Parathyroid adenoma (tissue), 2 donors: ENCODE measurements at regions not wholly inside any gene's neighbourhood (a gene's known extent, or its start where the extent isn't known, plus 50 kb on each side); places are given as distances from the start of the nearest gene placed in this dataset.
"Not testable (repeated sequence)": the region's sequence is repeated elsewhere in the genome, so short reads cannot be mapped to it uniquely, and the experiment has no call there.

ENCODE experiments used
- H2AFZ ChIP-seq: fragments of 300-600 bp; sonication (generic); one replicate; pipeline ENCODE4 v1.7.0; 2017; ENCODE audit warnings: antibody characterized with exemption, mild to moderate bottlenecking
- H3K27ac ChIP-seq: fragments of 300-600 bp; sonication (generic); one replicate; pipeline ENCODE4 v1.7.0; 2017
- H3K27me3 ChIP-seq: fragments of 300-600 bp; sonication (generic); one replicate; pipeline ENCODE4 v1.7.0; 2017; ENCODE audit warnings: low read length; ENCODE audit not compliant: control insufficient read depth, insufficient read depth
- H3K36me3 ChIP-seq: fragments of 300-600 bp; sonication (generic); one replicate; pipeline ENCODE4 v1.7.0; 2017; ENCODE audit warnings: low read length; ENCODE audit not compliant: control insufficient read depth, insufficient read depth
- H3K4me1 ChIP-seq: fragments of 300-600 bp; sonication (generic); one replicate; pipeline ENCODE4 v1.7.0; 2017; ENCODE audit warnings: control low read depth
- H3K4me2 ChIP-seq: fragments of 300-600 bp; sonication (generic); one replicate; pipeline ENCODE4 v1.7.0; 2017; ENCODE audit warnings: low read length
- H3K4me3 ChIP-seq: fragments of 300-600 bp; sonication (generic); one replicate; pipeline ENCODE4 v1.7.0; 2017; ENCODE audit warnings: low read depth, low read length
- H3K79me2 ChIP-seq: fragments of 300-600 bp; sonication (generic); one replicate; pipeline ENCODE4 v1.7.0; 2017; ENCODE audit warnings: control low read depth
- H3K9ac ChIP-seq: fragments of 300-600 bp; sonication (generic); one replicate; pipeline ENCODE4 v1.7.0; 2017; ENCODE audit warnings: mild to moderate bottlenecking
- H3K9me3 ChIP-seq: fragments of 300-600 bp; sonication (generic); one replicate; pipeline ENCODE4 v1.7.0; 2017; ENCODE audit warnings: low read length; ENCODE audit not compliant: control insufficient read depth
- TF ChIP-seq, protein P1 (sequence below): fragments of 300-600 bp; sonication (generic); IDR thresholded peaks from one replicate; pipeline ENCODE4 v1.7.0; 2017; ENCODE audit warnings: antibody characterized with exemption, mild to moderate bottlenecking
- donor health status: primary hyperparathyroidism.

DNA sequence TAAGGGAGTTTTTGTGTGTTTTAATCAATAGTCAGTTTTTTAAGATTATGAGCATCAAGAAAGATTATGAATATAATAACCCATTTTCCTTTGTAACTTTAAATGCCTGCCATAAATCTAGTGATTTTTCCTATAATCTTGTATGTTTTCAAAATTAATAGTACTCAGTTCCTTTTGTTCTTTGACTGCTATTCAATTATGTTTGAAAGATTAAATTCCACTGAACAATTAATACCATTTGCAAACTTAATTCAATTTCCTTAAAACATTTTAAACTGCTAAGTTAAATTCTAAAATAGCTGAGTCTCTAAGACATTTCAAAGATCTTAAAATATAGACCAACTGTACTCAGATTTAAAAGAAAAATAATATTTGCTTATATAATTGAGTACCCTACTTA is 1173.9 kb upstream of the TMEFF2 start:
- Histone ChIP-seq H3K4me1 (no peaks in the 10 kb centered on the region), H3K79me2 (no peaks in the 10 kb centered on the region), H3K9ac (no peak overlapping the region), H3K36me3 (no peaks in the 10 kb centered on the region), H3K4me2 (no peak overlapping the region), H3K27me3 (no peaks in the 10 kb centered on the region), H3K4me3 (no peak overlapping the region), H3K9me3 (no peaks in the 10 kb centered on the region), H3K27ac (no peak overlapping the region), H2AFZ (no peak overlapping the region)
- TF ChIP-seq, protein P1, sequence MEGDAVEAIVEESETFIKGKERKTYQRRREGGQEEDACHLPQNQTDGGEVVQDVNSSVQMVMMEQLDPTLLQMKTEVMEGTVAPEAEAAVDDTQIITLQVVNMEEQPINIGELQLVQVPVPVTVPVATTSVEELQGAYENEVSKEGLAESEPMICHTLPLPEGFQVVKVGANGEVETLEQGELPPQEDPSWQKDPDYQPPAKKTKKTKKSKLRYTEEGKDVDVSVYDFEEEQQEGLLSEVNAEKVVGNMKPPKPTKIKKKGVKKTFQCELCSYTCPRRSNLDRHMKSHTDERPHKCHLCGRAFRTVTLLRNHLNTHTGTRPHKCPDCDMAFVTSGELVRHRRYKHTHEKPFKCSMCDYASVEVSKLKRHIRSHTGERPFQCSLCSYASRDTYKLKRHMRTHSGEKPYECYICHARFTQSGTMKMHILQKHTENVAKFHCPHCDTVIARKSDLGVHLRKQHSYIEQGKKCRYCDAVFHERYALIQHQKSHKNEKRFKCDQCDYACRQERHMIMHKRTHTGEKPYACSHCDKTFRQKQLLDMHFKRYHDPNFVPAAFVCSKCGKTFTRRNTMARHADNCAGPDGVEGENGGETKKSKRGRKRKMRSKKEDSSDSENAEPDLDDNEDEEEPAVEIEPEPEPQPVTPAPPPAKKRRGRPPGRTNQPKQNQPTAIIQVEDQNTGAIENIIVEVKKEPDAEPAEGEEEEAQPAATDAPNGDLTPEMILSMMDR: no peak

- H3K36me3 ChIP-seq: no peaks in the 10 kb centered on the region
- no peak overlapping the region for H3K4me2 ChIP-seq
- H3K27me3 ChIP-seq: no peaks in the 10 kb centered on the region
- no peaks in the 10 kb centered on the region for H3K4me1 ChIP-seq
- TF ChIP-seq, protein P1: no peak
- no peaks in the 10 kb centered on the region for H3K79me2 ChIP-seq
- no peak overlapping the region for H2AFZ ChIP-seq
- H3K9ac ChIP-seq: no peak overlapping the region
- H3K4me3 ChIP-seq: no peak overlapping the region
- H3K27ac ChIP-seq: no peak overlapping the region
- H3K9me3 ChIP-seq: no peaks in the 10 kb centered on the region
Observed at GRCh38 chr2:193357508-193357907, 1162.8 kb upstream of the TMEFF2 start.

DNA sequence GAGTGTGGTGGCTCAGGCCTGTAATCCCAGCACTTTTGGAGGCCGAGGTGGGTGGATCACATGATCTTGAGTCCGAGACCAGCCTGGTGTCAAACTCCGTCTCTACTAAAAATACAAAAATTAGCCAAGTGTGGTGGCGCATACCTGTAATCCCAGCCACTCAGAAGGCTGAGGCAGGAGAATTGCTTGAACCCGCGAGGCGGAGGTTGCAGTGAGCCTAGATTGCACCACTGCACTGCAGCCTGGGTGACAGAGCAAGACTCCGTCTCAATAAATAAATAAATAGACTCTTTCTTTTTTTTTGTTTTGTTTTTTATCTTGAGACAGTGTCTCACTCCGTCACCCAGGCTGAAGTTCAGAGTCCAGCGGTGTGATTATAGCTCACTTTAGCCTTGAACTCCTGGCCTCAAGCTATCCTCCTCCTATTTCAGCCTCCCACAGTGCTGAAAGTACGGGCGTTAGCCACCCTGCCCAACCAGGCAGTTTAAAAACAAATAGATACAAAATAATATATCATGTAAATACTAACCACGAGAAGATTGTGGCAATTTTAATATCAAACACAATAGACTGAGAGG is 1158.0 kb upstream of the TMEFF2 start:
- H3K36me3 ChIP-seq, H3K79me2 ChIP-seq, H3K4me1 ChIP-seq, H3K4me3 ChIP-seq, H3K27me3 ChIP-seq, H3K9ac ChIP-seq, H3K27ac ChIP-seq, H3K9me3 ChIP-seq, H3K4me2 ChIP-seq, H2AFZ ChIP-seq: not testable (repeated sequence)

DNA sequence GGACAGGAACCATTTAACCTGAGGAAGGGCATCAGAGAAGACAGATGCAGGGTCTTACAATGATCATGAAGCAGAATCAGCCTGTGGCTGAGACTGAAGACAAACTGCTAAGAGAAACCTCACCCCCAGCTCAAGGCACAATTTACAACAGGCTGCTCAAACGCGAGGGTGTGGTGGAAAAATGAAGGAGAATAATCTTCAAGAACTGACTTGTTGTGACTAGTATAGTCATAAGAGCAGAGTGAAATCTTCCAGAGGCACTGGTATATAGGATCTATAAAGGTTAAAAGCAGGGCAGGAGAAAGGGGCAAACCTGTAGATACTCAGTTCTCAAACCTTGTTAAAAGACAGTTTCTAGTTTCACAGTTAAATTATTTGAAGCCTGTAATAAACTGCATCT is 1155.8 kb upstream of the TMEFF2 start:
- no peaks in the 10 kb centered on the region for H3K9me3 ChIP-seq
- no peaks in the 10 kb centered on the region for H3K4me1 ChIP-seq
- no peak overlapping the region for H3K4me3 ChIP-seq
- no peak overlapping the region for H2AFZ ChIP-seq
- H3K27me3 ChIP-seq: no peaks in the 10 kb centered on the region
- H3K4me2 ChIP-seq: no peak overlapping the region
- TF ChIP-seq, protein P1: no peak
- no peaks in the 10 kb centered on the region for H3K79me2 ChIP-seq
- no peak overlapping the region for H3K9ac ChIP-seq
- H3K36me3 ChIP-seq: no peaks in the 10 kb centered on the region
- H3K27ac ChIP-seq: no peak overlapping the region

DNA sequence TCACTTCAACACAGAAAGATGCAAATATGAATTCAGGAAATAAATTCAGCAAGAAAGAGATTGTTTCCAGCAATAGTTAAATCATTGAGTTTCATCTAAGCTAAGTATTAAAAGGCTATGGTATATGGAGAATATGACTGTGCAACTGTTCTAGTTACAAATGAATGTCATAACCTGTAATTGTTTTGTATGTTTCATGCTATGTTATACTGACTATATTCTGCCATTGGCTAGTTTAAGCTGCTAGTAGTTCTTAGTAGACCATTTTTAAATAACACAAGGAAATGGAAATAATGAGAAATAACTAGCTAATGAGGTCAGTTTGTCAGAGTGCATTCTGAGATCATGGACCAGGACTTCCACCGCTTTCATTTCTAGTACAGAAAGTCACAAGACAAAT is 1154.9 kb upstream of the TMEFF2 start:
- no peak overlapping the region for H3K9ac ChIP-seq
- H3K4me2 ChIP-seq: no peak overlapping the region
- H3K27ac ChIP-seq: no peak overlapping the region

More for the DNA sequence above, 1154.9 kb upstream of the TMEFF2 start:
- Histone ChIP-seq H3K4me1 (no peaks in the 10 kb centered on the region), H2AFZ (no peak overlapping the region), H3K79me2 (no peaks in the 10 kb centered on the region), H3K27me3 (no peaks in the 10 kb centered on the region), H3K9me3 (no peaks in the 10 kb centered on the region), H3K36me3 (no peaks in the 10 kb centered on the region), H3K4me3 (no peak overlapping the region)
- TF ChIP-seq, protein P1: no peak
